SKM-1 treated with dmso at 0.1 percent for 144 hours (cell line): ENCODE measurements at regions not wholly inside any gene's neighbourhood (a gene's known extent, or its start where the extent isn't known, plus 50 kb on each side); places are given as distances from the start of the nearest gene placed in this dataset.

ENCODE experiments used
- DNase-seq: peaks from one replicate; lab custom pipeline; 2025; ENCODE audit not compliant: unreplicated experiment; lab: John Stamatoyannopoulos, UW

- no peak for DNase-seq
Observed at GRCh38 chr6:102390541-102390940, 997.0 kb downstream of the GRIK2 start.

- DNase-seq = no peak
Observed at GRCh38 chr6:102389994-102390393, 996.5 kb downstream of the GRIK2 start.

- no peak for DNase-seq
Observed at GRCh38 chr6:102387326-102388033, 994.0 kb downstream of the GRIK2 start.

- DNase-seq = no peak
Observed at GRCh38 chr6:102381203-102381602, 987.7 kb downstream of the GRIK2 start.

GRCh38 chr6:102356170-102356569 is 962.7 kb downstream of the GRIK2 start:
- DNase-seq = no peak

GRCh38 chr6:102355578-102355977 is 962.1 kb downstream of the GRIK2 start:
- DNase-seq = no peak

GRCh38 chr6:102352552-102352951 is 959.0 kb downstream of the GRIK2 start:
- DNase-seq = no peak

GRCh38 chr6:102344769-102345168 is 951.3 kb downstream of the GRIK2 start:
- no peak for DNase-seq

GRCh38 chr6:102340311-102340710 is 946.8 kb downstream of the GRIK2 start:
- DNase-seq = no peak

- no peak for DNase-seq
Observed at GRCh38 chr6:102333736-102334135, 940.2 kb downstream of the GRIK2 start.

- no peak for DNase-seq
Observed at GRCh38 chr6:102327697-102328225, 934.3 kb downstream of the GRIK2 start.

GRCh38 chr6:102313699-102314098 is 920.2 kb downstream of the GRIK2 start:
- no peak for DNase-seq

- DNase-seq = no peak
Observed at GRCh38 chr6:102309700-102310099, 916.2 kb downstream of the GRIK2 start.

GRCh38 chr6:102300350-102300749 is 906.8 kb downstream of the GRIK2 start:
- DNase-seq = no peak

GRCh38 chr6:102298051-102298450 is 904.5 kb downstream of the GRIK2 start:
- no peak for DNase-seq
